GM12878 (cell line): ENCODE measurements at regions not wholly inside any gene's neighbourhood (a gene's known extent, or its start where the extent isn't known, plus 50 kb on each side); places are given as distances from the start of the nearest gene placed in this dataset.

Source experiments
- BHLHE40 ChIP-seq, 2 experiments: fragments of 450-650 bp in 1 of 2; IDR thresholded peaks; 2 replicates each; pipeline ENCODE4 v1.6.1; 2011 to 2017; ENCODE audit warnings: low read depth in 2 of 2, borderline replicate concordance in 1 of 2, improper control_type of control experiment in 1 of 2, low read length in 1 of 2, mild to moderate bottlenecking in 1 of 2
- CBX5 ChIP-seq: sonication (generic); IDR thresholded peaks from 2 replicates; pipeline ENCODE4 v1.6.1; 2016; ENCODE audit warnings: low read depth, moderate library complexity, mild to moderate bottlenecking, inconsistent platforms
- CHD2 ChIP-seq: IDR thresholded peaks from 2 replicates; pipeline ENCODE4 v1.6.1; 2011; ENCODE audit warnings: low read depth, low read length, improper control_type of control experiment, borderline replicate concordance
- CREB1 ChIP-seq: IDR thresholded peaks from 2 replicates; pipeline ENCODE4 v1.6.1; 2012; ENCODE audit warnings: low read depth, mild to moderate bottlenecking, inconsistent platforms
- EP300 ChIP-seq, 2 experiments: fragments of 150-350 bp in 1 of 2; IDR thresholded peaks; 2 replicates each; pipeline ENCODE4 v1.6.1; 2011 to 2012; ENCODE audit warnings: low read depth in 2 of 2, low read length in 2 of 2, borderline replicate concordance in 1 of 2, improper control_type of control experiment in 1 of 2, inconsistent platforms in 1 of 2; ENCODE audit not compliant: control insufficient read depth in 1 of 2
- MYC ChIP-seq: IDR thresholded peaks from 2 replicates; pipeline ENCODE4 v1.6.1; 2011; ENCODE audit warnings: mild to moderate bottlenecking, low read length, moderate library complexity, inconsistent platforms; ENCODE audit not compliant: insufficient read depth, insufficient replicate concordance, insufficient read length, severe bottlenecking
- NBN ChIP-seq: fragments of 450-650 bp; IDR thresholded peaks from 2 replicates; pipeline ENCODE4 v1.6.1; 2016
- NRF1 ChIP-seq: conservative IDR thresholded peaks from 2 replicates; pipeline ENCODE4 v1.6.1; 2011; ENCODE audit warnings: mild to moderate bottlenecking, low read depth, low read length, improper control_type of control experiment
- SIN3A ChIP-seq: IDR thresholded peaks from 2 replicates; pipeline ENCODE4 v1.6.1; 2012; ENCODE audit warnings: low read depth, low read length, improper control_type of control experiment
- SRF ChIP-seq, 2 experiments: IDR thresholded peaks; 2 replicates each; pipeline ENCODE4 v1.6.1; 2011; ENCODE audit warnings: low read depth in 2 of 2, low read length in 2 of 2, mild to moderate bottlenecking in 1 of 2, moderate library complexity in 1 of 2
- YY1 ChIP-seq: IDR thresholded peaks from 2 replicates; pipeline ENCODE4 v1.6.1; 2011; ENCODE audit warnings: low read depth, mild to moderate bottlenecking, low read length
- ZBED1 ChIP-seq: IDR thresholded peaks from 2 replicates; pipeline ENCODE4 v1.6.1; 2016; ENCODE audit warnings: borderline replicate concordance
- ZZZ3 ChIP-seq: IDR thresholded peaks from 2 replicates; pipeline ENCODE4 v1.6.1; 2011; ENCODE audit warnings: low read depth; ENCODE audit not compliant: control insufficient read depth, insufficient read length
- TF ChIP-seq, protein P1 (sequence below), 3 experiments: IDR thresholded peaks in 2 of 3; conservative IDR thresholded peaks in 1 of 3; 2 replicates each; pipeline ENCODE4 v1.5.1; 2011; ENCODE audit warnings: low read depth in 3 of 3, low read length in 3 of 3, mild to moderate bottlenecking in 3 of 3, control low read depth in 2 of 3, moderate library complexity in 2 of 3, inconsistent platforms in 1 of 3, mixed read lengths in 1 of 3; ENCODE audit not compliant: control insufficient read depth in 2 of 3, insufficient read depth in 1 of 3; ENCODE audit errors: extremely low read depth in 1 of 3

DNA sequence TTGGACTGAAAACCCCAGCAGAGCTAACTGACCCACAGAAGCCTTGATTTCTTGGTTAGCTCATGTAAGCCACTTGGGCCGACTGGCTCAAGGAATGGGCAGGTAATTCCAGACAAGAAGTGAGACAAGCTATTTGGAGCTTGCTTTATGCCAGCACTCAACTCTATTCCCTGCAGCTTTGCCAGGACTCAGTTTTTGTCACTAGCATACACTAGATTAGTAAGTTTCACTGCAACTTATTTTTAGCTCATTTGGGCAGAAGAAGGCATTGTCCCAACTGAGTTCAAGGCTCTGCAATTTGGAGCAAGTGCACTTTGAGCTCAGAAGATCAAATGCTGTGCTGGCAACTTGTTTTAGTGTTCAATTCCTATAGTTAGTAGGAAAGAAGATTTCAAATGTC lies 116.1 kb downstream of the SLC4A3 start:
- TF ChIP-seq CBX5 (no peak), YY1 (no peak), CHD2 (no peak), MYC (no peak), ZBED1 (no peak), NBN (no peak), NRF1 (no peak), BHLHE40 (IDR thresholded peaks at IDR 0.05; ENCODE audit: borderline replicate concordance in 1 of 2, low read depth in 2 of 2, low read length in 1 of 2) (no peak), SRF (IDR thresholded peaks at IDR 0.05; ENCODE audit: low read depth in 2 of 2, low read length in 2 of 2) (no peak), ZZZ3 (no peak), CREB1 (no peak), SIN3A (no peak), EP300 (IDR thresholded peaks at IDR 0.05; ENCODE audit: borderline replicate concordance in 1 of 2, control insufficient read depth in 1 of 2, low read depth in 2 of 2, low read length in 2 of 2) (no peak)
- TF ChIP-seq, protein P1, sequence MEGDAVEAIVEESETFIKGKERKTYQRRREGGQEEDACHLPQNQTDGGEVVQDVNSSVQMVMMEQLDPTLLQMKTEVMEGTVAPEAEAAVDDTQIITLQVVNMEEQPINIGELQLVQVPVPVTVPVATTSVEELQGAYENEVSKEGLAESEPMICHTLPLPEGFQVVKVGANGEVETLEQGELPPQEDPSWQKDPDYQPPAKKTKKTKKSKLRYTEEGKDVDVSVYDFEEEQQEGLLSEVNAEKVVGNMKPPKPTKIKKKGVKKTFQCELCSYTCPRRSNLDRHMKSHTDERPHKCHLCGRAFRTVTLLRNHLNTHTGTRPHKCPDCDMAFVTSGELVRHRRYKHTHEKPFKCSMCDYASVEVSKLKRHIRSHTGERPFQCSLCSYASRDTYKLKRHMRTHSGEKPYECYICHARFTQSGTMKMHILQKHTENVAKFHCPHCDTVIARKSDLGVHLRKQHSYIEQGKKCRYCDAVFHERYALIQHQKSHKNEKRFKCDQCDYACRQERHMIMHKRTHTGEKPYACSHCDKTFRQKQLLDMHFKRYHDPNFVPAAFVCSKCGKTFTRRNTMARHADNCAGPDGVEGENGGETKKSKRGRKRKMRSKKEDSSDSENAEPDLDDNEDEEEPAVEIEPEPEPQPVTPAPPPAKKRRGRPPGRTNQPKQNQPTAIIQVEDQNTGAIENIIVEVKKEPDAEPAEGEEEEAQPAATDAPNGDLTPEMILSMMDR (IDR thresholded peaks at IDR 0.05 in 2 of 3, conservative IDR thresholded peaks at IDR 0.05 in 1 of 3; ENCODE audit: control insufficient read depth in 2 of 3, extremely low read depth in 1 of 3, insufficient read depth in 1 of 3, low read depth in 3 of 3, low read length in 3 of 3) = no peak
